ENCODE measurements at regions not wholly inside any gene's neighbourhood (a gene's known extent, or its start where the extent isn't known, plus 50 kb on each side); places are given as distances from the start of the nearest gene placed in this dataset.

DNA sequence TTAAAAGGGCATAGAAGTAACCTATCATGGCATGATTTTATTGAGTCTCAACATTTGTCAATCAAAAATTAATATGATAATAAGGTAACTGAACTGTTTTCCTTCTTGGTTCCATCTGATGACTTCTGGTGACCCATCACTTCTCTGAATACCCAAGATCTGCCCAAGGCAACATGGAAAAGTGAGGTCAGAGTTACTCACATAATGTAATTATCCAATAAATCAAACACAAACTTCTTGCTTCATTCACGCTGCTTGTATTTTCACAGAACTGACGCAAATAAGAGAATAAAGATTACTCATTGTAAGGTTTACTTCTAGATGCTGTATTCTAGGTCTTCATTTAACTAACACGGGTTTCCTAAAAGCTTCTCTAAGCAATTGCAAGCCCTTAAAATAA is 361.6 kb downstream of the RBM26 start:
- Histone ChIP-seq H3K9ac (ENCODE audit: low read length) (no peak overlapping the region), H3K4me1 (ENCODE audit: low read length) (no peaks in the 10 kb centered on the region), H3K4me3 (ENCODE audit: low read length) (no peak overlapping the region), H3K36me3 (replicated peaks; ENCODE audit: low read depth, low read length) (no peaks in the 10 kb centered on the region), H3K27me3 (ENCODE audit: low read depth, low read length) (peaks cover 6% of the 10 kb centered on the region; the same call in 1 of the 2 replicates), H2AFZ (ENCODE audit: low read depth, low read length) (no peak overlapping the region), H4K20me1 (ENCODE audit: insufficient read depth, low read length) (no peaks in the 10 kb centered on the region), H3K79me2 (ENCODE audit: low read length) (no peaks in the 10 kb centered on the region), H3K9me3 (ENCODE audit: insufficient read depth, low read length) (no peaks in the 10 kb centered on the region), H3K27ac (ENCODE audit: low read length) (no peak overlapping the region), H3K4me2 (ENCODE audit: low read length) (no peak overlapping the region)
- TF ChIP-seq, protein P1, sequence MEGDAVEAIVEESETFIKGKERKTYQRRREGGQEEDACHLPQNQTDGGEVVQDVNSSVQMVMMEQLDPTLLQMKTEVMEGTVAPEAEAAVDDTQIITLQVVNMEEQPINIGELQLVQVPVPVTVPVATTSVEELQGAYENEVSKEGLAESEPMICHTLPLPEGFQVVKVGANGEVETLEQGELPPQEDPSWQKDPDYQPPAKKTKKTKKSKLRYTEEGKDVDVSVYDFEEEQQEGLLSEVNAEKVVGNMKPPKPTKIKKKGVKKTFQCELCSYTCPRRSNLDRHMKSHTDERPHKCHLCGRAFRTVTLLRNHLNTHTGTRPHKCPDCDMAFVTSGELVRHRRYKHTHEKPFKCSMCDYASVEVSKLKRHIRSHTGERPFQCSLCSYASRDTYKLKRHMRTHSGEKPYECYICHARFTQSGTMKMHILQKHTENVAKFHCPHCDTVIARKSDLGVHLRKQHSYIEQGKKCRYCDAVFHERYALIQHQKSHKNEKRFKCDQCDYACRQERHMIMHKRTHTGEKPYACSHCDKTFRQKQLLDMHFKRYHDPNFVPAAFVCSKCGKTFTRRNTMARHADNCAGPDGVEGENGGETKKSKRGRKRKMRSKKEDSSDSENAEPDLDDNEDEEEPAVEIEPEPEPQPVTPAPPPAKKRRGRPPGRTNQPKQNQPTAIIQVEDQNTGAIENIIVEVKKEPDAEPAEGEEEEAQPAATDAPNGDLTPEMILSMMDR (IDR thresholded peaks at IDR 0.05; ENCODE audit: low read depth, low read length), result no peak
- no peak for TF ChIP-seq EZH2phosphoT487 (IDR thresholded peaks at IDR 0.05; ENCODE audit: low read depth)

DNA sequence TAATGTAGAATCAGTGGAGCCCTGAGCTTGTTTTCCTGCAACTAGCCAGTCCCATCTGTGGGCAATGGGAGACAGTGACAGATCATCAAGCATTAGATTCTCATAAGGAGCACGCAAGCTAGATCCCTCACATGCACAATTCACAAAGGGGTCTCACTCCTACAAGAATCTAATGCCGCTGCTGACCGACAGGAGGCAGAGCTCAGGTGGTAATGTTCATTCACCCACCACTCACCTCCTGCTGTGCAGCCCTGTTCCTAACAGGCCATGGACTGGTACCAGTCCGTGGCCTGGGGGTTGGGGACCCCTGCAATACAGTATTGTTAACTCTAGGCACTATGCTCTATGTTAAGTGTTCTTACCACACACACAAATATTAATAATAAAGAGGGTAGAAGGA is 362.8 kb downstream of the RBM26 start:
- Histone ChIP-seq H3K4me1 (ENCODE audit: low read length) (no peaks in the 10 kb centered on the region), H3K4me3 (ENCODE audit: low read length) (no peak overlapping the region), H3K4me2 (ENCODE audit: low read length) (no peak overlapping the region), H2AFZ (ENCODE audit: low read depth, low read length) (no peak overlapping the region), H3K9me3 (ENCODE audit: insufficient read depth, low read length) (no peaks in the 10 kb centered on the region), H3K9ac (ENCODE audit: low read length) (no peak overlapping the region), H3K36me3 (replicated peaks; ENCODE audit: low read depth, low read length) (no peaks in the 10 kb centered on the region), H3K27me3 (ENCODE audit: low read depth, low read length) (peaks cover 6% of the 10 kb centered on the region; the same call in 1 of the 2 replicates), H3K79me2 (ENCODE audit: low read length) (no peaks in the 10 kb centered on the region), H4K20me1 (ENCODE audit: insufficient read depth, low read length) (no peaks in the 10 kb centered on the region), H3K27ac (ENCODE audit: low read length) (no peak overlapping the region)
- TF ChIP-seq EZH2phosphoT487 (IDR thresholded peaks at IDR 0.05; ENCODE audit: low read depth), result no peak
- TF ChIP-seq, protein P1 (IDR thresholded peaks at IDR 0.05; ENCODE audit: low read depth, low read length), result no peak

DNA sequence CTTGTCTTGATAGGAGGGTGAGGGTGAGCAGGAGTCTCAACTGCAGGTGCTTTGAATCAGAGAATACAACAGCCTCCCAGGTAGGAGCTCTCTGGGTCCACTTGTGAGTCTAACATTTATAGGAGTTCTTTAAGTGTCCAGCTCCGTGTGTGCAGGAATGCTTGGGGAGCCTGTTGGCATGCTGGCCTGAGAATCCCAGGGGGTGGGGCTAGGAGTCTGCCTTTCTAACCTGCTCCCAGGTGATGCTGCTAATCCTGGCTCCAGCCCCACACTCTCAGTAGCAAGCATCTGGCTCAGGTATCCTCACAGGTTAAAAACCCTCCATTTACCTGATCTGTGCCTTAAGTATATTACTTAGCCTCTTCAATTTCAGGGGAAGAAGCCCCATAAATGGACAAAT is 368.9 kb downstream of the RBM26 start:
- no peak for TF ChIP-seq EZH2phosphoT487 (IDR thresholded peaks at IDR 0.05; ENCODE audit: low read depth)
- TF ChIP-seq, protein P1 (IDR thresholded peaks at IDR 0.05; ENCODE audit: low read depth, low read length), result no peak
- no peaks in the 10 kb centered on the region for H3K27me3 ChIP-seq (ENCODE audit: low read depth, low read length)
- H3K9ac ChIP-seq (ENCODE audit: low read length), result no peak overlapping the region
- no peaks in the 10 kb centered on the region for H4K20me1 ChIP-seq (ENCODE audit: insufficient read depth, low read length)
- no peaks in the 10 kb centered on the region for H3K36me3 ChIP-seq (replicated peaks; ENCODE audit: low read depth, low read length)
- H3K9me3 ChIP-seq (ENCODE audit: insufficient read depth, low read length), result no peaks in the 10 kb centered on the region
- H3K27ac ChIP-seq (ENCODE audit: low read length), result no peak overlapping the region
- no peak overlapping the region for H3K4me3 ChIP-seq (ENCODE audit: low read length)
- no peak overlapping the region for H2AFZ ChIP-seq (ENCODE audit: low read depth, low read length)
- H3K4me1 ChIP-seq (ENCODE audit: low read length), result no peaks in the 10 kb centered on the region
- no peak overlapping the region for H3K4me2 ChIP-seq (ENCODE audit: low read length)
- no peaks in the 10 kb centered on the region for H3K79me2 ChIP-seq (ENCODE audit: low read length)

DNA sequence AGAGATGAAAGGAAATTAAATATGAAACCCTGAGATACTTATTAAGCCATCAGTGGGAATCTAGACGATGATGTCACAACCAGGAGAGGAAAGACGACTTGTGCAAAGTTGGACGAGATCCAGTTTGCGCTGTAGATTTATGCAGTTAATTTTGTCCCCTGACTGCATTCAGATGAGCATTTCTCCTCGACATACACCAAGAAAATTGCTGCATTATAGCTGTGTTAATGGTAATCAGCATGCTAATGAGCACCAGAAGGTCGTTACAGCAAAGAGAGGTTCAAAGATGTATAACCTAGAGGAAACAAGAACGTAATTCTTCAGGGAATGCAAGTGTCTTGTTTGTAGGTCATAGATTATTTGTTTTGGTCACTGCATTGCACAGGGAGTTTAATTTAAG is 371.7 kb downstream of the RBM26 start:
- no peak overlapping the region for H3K9ac ChIP-seq (ENCODE audit: low read length)
- H2AFZ ChIP-seq (ENCODE audit: low read depth, low read length), result no peak overlapping the region
- TF ChIP-seq EZH2phosphoT487 (IDR thresholded peaks at IDR 0.05; ENCODE audit: low read depth), result no peak
- TF ChIP-seq, protein P1 (IDR thresholded peaks at IDR 0.05; ENCODE audit: low read depth, low read length), result no peak
- H3K27me3 ChIP-seq (ENCODE audit: low read depth, low read length), result no peaks in the 10 kb centered on the region
- H3K36me3 ChIP-seq (replicated peaks; ENCODE audit: low read depth, low read length), result no peaks in the 10 kb centered on the region
- H3K27ac ChIP-seq (ENCODE audit: low read length), result no peak overlapping the region
- no peak overlapping the region for H3K4me2 ChIP-seq (ENCODE audit: low read length)
- H3K4me3 ChIP-seq (ENCODE audit: low read length), result no peak overlapping the region
- no peaks in the 10 kb centered on the region for H3K9me3 ChIP-seq (ENCODE audit: insufficient read depth, low read length)
- H3K4me1 ChIP-seq (ENCODE audit: low read length), result no peaks in the 10 kb centered on the region
- no peaks in the 10 kb centered on the region for H3K79me2 ChIP-seq (ENCODE audit: low read length)
- H4K20me1 ChIP-seq (ENCODE audit: insufficient read depth, low read length), result no peaks in the 10 kb centered on the region

Data from OCI-LY3 (cell line).